GM18499 (cell line): ENCODE measurements at regions not wholly inside any gene's neighbourhood (a gene's known extent, or its start where the extent isn't known, plus 50 kb on each side); places are given as distances from the start of the nearest gene placed in this dataset.

Source experiments
- ATAC-seq: cut with Tn5 transposase; IDR thresholded peaks from one replicate; pipeline ENCODE4 v1.9.1; 2021; ENCODE audit warnings: moderate number of reproducible peaks; ENCODE audit not compliant: insufficient read depth, unreplicated experiment

DNA sequence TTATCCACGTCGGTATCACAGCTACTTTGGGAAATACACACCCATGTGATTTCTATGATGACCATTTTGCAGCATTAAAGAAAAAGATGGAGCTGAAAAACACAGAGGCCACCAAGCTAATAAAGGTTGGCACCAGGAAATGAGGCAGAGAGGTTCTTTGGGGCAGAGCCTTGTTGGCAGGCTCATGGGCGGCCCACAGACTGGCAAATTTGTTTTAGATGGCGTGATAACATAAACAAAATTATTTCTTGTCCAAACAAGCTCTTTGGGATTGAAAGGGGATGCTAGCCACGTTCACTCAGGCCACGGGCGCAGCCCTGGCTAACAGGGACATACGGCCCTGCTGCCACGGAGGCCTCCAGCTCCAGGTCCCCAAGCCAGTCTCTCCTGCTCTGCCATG, 135.9 kb upstream of the ZMIZ1 start:
- no peak for ATAC-seq

DNA sequence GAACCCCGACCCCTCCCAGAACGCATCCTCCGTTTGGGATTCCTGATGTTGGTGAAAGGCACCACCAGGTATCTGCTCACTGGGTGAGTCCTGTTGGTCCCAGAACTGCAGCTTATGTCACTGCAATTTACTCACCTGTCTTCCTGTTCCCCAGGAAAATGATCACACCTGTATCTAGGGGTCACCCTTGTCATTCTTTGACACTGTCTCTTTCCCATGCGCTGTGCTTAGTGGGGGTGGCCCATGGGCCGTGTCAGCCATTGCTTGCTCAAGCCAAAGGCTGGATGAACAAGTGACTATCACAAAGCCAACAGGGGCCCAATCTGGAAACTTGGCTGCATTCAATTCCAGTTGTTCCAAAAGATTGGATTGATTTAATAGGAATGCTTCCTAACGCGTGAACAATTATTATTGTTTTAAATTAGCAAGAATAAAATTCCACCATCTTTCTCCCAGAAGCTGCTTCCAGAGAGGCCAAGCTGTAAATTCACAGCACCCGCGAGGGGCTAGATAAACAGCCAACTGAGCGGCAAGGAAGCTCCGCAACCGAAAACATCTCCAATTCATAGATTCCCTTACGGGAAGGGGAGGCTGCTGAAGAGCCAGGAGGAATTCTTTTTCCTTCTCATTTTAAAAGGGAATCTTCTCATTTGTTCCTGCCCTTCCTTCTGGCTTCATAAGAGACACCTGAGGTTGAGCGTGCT, 134.8 kb upstream of the ZMIZ1 start:
- ATAC-seq, result no peak

DNA sequence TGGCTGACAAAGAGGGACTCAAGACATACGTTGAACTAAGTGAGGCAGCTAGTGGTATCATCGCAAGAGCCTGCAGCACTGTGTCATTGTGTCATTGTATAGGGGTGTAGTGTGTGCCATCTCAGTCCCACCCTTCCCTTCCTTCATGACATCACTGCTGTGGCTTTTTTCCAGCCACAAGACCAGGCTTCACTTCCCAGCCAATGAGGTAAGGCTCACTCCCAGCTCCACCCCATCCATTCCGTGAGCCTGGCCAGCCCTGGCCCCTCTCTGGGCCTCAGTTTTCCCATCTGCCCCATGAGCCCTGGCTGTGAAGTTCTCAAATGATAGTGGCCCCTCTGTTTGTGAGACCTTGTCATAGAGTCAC, 134.3 kb upstream of the ZMIZ1 start:
- ATAC-seq, result no peak

DNA sequence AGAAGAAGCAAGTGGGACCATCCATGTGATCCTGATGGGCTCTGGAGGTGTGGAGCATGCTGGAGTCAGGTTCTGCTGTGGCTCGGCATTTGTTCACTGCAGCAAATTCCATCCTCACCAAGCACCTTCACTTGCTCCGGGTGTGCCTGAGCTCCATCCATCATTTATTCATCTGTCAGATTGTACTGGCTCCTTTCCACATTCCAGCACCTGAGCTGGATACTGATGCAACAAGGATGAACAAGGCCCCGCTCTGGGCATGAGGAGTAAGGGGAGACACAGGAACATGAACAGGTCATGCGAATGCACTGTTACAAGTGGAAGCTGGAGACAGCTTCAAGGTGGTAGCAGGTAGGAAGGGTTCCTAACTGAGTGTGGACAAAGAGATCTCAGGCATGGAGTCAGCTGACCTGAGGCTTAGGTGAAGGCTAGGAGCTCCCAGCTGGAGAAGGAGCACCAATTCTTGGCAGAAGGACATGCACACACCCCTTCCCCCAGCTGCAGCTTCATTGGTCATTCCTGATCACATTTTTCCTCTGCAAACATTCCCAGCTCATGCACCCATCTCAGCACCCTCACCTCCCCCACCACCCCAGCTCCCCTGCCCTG, 133.7 kb upstream of the ZMIZ1 start:
- ATAC-seq, result no peak

DNA sequence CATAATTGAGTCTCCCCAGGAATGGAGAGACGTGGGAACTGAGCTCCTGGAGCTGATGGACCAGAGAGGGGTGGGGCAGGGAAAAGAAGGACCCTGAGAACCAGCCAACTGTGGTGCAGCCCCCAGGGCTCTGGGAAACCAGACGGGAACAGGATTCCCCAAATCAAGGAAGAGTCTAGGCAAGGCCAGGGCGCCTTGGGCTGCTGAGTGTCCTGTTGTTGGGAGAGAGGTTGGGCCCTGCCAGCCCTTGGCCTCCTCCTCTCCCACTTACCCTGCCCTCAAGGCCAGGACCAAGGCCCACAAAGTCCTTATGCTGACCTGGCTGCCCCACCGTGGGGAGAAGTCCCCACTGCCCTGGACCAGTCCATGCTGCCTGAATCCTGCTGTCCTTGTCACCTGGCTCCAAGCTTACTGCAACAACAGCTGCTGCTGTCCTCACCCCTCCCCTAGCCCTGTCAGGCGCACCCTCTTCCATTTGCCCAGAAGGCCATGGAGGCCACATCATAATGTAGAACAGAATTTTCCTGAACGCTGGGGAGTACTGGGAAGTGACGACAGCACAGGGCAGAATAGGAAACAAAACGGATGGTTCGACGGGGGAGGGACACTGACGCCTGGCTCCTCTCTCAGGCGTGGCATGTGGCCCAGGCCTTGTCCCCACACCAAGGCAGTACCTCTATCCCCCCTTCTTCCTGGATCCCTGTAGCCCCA, 132.9 kb upstream of the ZMIZ1 start:
- ATAC-seq, result no peak

DNA sequence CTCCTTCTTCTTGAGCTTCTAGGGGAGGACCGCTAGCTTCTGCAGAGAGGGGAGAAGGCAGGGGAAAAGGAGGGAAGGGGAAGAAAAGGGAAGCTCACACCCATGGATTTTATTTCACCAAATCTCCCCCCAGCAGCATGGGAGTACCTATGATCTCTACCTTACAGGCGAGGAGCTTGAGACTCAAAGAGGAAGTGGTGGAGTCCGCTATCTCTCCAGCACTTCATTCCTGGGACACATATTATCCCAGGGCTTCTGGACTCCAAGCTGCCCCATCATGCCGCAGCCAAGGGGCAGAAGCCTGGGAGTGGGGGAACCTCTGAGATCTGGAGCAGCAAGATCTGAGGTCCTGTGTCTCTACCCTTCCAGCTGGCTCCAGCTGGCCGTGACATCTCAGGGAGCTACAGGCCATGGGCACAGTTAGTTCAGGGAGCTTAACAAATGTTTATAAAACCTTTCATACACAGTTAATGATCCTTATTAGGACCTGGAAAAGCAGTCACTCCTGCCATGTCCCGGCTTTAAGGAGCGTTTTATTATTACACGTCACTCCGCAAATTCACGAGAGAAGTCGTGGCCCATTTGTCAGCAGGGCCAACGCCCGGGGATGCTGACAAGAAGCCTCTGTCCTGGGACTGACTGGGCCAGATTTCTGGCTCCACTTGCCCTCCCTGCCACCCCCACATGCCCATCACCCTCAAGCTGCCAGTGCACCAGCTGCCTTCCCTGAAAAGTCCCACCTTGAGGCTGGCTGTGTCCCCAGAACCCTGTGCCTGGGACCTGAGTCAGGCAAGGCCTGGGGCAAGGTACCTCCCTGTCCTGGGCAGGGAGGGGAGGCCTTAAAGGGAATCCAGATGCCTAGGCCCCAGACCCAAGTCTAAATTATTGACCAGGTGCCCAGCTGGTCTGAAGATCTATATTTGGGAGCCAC, 132.1 kb upstream of the ZMIZ1 start:
- no peak for ATAC-seq

DNA sequence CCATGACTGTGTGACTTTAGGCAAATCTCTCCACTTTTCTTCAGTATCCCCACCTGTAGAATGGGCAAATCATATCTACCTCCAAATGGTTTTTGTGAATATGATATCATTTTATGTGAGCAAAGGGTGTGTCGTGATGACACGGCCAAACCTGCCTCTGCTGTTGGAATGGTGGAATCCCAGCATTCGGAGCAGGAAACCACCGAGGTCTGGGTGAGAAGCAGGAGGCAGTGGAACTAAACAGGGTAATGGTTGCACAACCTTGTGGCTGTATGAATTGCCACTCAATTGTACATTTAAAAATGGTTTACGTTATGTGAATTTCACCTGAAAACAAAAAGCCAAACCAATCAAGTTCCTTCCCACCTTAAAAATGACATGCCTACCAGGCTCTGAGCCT, 131.4 kb upstream of the ZMIZ1 start:
- ATAC-seq, result no peak

DNA sequence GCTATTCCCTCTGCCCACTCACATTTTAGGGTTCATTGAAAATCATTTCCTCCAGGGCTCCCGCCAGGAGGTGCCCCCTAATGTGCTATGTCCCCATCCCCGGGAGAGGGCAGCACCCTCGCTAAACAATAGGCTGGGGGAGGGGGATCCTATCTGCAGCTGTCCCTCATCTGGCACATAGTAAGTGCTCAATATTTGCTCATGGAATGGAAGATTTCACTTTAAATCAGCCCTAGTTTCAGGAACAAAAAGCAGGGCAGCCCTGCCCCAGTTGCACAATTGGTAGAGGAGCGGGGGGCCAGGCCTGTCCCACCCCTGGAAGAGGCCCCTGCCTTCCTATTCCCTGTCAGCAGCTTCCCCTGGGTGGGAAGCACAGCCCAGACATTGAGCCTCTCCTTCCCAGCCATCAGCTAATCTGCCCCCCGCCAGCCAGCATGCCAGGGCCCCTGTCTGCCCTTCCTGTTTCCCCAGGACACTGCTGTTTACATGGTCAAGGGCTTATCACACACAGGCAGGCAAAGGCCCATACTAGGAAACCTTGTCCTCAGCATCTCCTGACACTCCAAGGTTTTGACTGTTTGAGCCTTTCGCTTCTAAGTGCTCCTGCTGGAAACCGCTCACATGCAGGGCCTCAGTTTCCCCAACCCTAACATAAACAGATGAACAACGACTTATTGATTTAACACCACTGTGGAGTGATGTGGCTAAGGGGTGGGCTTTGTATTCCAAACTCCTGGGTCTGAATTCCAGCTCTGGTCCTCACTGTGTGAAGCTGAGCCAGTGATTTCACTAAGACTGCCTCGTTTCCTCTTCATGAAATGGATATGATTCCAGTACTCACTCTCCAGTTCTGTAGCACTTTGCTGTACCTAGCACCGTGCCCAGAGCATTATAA, 130.7 kb upstream of the ZMIZ1 start:
- ATAC-seq, result no peak

DNA sequence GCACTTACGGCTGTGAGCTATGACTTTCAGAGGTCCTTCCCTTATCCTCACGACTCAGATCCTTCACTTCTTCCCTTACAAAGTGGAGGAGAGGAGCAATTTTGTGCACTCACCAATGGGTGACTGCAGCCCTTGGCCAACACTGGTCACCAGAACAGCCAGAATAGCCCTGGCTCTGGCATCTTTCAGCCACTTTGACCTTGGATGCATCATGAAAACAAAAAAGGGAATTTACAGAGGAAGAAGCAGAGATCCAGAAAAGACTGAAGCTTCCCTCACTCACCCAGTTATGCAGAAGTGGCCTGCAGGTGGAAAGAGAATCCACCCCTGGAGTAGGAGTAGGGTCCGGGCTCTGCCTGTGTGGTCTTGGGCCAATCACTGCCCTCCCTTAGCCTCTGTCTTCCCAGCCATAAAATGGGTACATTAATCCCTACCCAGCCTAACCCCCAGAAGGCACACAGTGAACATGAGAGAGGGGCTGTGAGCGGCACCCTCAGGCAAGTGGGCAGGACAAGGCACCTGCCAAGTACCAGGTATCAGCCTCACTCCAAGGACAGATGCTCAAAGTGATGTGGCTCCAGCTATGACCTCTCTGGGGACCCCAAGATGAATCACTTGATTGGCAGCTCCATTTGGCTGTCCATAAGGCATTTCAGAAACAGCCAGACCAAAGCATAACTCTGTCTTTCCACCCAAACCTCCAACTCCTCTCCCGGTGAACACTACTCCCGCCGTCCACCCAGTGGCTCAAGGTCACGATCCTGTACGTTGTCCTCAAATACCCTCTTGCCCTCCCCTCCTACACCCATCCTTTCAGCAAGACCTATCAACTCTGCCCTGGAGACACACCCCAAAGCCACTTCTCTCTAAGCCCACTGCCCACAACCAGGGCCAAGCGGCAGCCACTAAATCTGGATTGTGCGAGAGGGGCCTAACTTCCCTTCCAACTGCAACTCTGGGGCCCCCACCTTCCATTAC, 129.8 kb upstream of the ZMIZ1 start:
- ATAC-seq, result no peak

DNA sequence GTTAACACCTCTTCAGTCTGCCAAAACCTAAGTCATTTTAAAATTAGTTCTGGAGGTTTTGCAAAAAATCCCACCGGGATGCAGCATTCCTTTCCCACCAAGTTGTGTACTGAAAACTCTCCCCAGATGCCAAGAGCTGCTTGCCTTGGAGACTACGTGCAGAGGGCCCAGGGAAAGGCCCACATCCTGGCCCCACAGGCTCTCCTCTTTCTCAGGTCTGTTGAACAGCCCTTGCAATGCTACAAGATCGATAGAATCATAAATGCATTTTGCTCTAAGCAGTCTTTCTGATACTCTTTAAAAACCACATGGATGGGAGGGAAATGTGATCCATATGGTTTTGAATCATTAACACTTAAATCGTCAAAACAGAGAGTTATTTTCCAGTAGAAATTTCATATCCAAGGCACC, 126.7 kb upstream of the ZMIZ1 start:
- ATAC-seq, result no peak

DNA sequence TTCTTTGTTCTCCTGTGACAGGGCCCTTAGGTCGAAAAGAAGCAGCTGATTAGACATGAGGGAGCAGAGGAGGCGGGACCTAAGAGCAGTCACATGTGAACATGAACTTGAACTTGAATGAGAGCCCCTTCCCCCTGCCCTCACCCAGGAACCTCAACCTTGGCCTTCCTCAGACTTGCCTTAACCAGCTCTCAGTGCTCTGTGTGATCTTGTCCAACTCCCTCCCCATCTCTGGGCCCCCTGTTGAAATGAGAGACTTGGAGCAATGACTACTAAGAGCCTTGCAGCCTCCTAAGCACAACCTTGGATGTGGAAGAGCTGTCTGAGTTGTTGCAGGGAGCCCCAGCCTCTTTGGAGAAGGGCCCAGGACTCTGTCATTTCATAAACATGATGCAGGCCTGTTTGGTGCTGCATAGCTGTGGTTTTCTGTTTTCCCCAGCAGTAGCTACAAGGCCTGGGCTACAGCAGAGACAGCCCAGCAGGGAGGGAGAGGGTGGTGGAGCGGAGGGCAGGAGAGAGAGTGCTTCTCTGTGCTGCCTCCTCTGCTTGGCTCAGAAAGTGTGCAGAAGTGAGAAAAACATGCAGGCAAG, 123.9 kb upstream of the ZMIZ1 start:
- ATAC-seq, result no peak

DNA sequence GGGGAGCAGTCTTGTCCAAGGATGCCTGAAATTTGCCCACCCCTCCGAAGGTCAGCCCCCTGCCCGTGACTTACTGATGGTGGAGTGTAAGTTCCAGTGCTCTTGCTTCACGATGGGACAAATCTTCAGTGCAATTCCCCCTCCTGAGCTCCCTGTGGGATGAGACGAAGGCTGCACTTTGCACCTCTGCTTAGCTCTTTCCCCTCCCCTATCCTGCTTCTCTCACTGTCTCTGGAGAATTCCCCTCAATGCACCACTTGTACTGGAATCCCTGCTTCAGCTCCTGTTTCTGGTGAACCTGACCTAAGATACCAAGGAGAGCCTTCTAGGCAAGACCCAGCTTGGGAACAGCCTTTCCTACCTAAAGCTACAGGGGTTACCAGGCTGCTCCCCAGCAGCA, 122.9 kb upstream of the ZMIZ1 start:
- ATAC-seq, result no peak

DNA sequence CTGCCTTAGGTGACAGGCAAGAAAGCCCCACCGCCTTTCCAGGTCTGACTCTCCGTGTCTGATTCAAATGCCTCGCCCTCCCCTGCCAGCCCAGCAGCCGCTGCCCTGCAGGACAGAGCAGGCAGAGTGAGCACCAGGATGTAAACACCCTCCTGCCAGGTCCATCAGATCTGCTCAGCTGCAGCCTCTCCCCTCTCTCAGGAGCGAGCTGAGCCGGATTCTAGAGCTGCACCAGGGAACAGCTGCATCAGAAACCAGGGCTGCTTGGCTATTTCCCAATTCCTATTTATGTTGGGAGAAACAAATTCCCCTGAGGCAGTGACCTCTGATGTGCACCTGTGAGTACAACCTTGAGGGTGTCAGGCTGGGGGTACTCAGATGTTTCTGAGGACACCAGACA, 121.5 kb upstream of the ZMIZ1 start:
- no peak for ATAC-seq

DNA sequence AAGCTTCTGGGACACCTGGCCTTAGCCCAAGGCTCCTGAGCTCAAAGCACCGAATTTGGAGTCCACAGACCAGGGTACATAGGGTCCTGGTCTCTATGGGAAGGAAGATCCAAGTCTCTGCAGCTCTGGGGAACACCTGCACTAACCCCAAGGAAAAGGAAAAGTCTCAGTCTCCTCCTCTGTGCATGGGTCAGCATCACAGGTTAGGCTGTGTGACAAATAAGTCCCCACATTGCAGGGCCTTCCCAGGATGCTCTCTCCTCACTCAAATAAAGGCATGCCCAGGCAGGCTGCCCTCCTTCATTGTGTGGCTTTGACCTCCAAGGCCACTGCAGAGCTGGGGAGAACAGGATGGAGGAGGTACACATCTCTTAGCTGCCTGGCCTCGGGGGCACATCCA, 121.0 kb upstream of the ZMIZ1 start:
- no peak for ATAC-seq

DNA sequence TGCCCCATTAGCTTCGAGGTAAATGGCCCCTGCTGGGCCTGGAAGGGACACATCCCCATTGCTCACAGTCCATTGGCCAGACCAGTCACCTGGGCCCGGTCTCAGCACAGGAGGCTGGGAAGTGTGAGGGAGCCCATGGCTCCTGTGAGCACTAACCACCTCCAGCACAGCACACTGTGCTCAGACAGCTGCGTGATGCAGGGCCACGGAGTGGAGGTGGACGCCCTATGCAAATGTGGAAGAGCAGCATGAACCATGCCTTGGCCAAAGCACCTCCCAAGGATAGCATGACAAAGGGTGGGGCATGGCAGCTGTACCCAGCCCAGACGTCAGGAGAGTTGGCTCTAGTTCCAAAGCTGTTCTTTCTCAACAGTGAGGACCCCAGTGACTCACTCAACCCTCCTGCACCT, 120.1 kb upstream of the ZMIZ1 start:
- ATAC-seq, result no peak

DNA sequence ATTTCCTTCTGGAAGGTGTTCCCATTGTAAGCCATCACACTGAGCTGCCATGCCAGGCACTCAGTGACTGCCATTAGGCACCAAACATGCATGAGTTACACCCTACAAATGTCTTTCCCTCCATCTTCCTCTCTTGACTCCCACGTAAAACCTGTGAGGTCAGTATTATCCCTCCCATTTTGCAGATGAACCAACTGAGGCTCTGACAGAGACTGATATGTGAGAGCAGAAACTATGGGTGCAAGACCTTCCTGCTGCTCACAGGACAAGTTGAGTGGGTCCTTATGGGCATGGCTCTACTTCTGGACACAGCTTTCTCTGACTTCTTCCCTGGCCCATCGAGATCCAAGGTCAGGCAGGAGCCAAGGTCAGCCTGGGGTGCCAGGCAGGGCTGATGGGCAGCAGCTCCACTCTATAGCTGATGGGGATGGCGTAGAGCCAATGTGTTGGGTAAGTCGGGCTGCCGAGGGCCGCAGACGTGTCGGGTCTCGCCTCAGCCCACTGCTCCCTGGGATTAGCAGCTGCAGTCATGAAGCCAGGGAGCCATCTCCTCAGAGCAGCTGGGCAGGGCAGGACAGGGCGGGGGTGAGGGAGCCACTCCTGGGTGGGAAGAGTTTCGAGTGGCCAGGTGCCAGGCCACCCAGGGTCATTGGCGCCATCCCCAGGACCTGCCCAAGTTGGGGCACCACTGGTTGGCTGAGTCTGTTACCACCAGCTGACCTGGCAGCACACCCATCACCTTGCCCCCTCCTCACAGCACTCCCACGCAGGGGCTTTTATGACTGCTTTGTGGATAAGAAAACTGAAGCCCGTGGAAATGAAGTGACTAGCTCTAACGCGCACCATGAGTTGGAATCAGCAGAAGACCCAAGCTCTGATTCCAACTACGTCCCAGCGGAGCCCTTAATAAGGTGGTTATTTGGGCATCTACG, 117.8 kb upstream of the ZMIZ1 start:
- no peak for ATAC-seq

DNA sequence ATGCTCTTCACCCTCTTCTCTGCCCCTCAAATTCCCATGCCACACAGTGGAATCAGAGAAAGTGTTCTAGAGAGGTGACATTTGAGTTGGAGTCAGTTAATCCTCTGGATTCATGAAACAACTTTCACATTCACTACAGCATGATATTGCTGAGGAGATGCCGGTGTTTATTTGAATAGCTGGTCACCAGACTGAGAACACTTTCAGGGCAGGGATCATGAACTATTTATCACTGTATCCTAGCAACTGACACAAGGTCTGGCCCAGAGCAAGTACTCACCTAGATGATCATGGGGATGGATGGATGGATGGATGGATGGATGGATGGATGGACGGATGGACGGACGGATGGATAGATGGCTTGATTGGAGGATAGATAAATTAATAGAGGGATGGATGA, 116.7 kb upstream of the ZMIZ1 start:
- ATAC-seq, result no peak
